ENCODE measurements at regions not wholly inside any gene's neighbourhood (a gene's known extent, or its start where the extent isn't known, plus 50 kb on each side); places are given as distances from the start of the nearest gene placed in this dataset.

- TF ChIP-seq CTCF (IDR thresholded peaks at IDR 0.05; ENCODE audit: borderline replicate concordance, insufficient read depth, low read depth, low read length), result no peak
- no peak overlapping the region for H3K4me3 ChIP-seq (ENCODE audit: low read depth, low read length)
Observed at GRCh38 chr5:157987259-157987658, 128.3 kb upstream of the CLINT1 start.

- no peak overlapping the region for H3K4me3 ChIP-seq (ENCODE audit: low read depth, low read length)
- no peak for TF ChIP-seq CTCF (IDR thresholded peaks at IDR 0.05; ENCODE audit: borderline replicate concordance, insufficient read depth, low read depth, low read length)
Observed at GRCh38 chr5:157986431-157986990, 127.6 kb upstream of the CLINT1 start.

GRCh38 chr5:157984611-157985010, 125.7 kb upstream of the CLINT1 start:
- TF ChIP-seq CTCF (IDR thresholded peaks at IDR 0.05; ENCODE audit: borderline replicate concordance, insufficient read depth, low read depth, low read length), result no peak
- no peak overlapping the region for H3K4me3 ChIP-seq (ENCODE audit: low read depth, low read length)

DNA sequence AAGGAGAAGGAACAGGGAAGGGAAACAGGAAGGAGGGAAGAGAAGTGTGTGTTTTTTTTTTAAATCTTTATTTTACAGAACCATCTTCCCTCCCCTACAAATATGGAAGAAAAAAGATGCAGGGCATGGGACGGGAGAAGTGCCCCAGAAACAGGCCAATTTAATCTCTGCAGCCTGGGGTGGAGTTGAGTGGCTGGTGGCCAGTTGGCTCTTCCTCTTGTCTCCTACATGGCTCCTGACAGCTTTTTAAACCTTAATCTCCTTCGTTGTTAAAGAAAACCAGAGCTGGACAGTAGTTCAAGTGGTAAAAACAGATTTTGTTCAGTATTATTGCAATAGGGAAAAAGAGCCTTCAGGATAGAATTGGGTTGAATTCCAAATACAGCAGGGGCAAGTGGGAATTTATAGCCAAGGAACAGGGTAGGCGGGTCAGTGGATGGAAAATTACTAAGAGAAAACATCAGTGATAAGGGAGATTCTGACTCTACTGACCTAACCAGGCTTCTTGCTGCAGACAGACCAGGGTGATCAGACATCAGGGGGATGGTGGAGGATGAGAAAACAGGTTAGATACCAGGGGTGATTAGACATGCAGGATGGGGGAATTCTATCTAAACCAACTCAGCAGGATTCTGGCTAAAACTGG, 125.1 kb upstream of the CLINT1 start:
- no peak for TF ChIP-seq CTCF (IDR thresholded peaks at IDR 0.05; ENCODE audit: borderline replicate concordance, insufficient read depth, low read depth, low read length)
- H3K4me3 ChIP-seq (ENCODE audit: low read depth, low read length), result no peak overlapping the region

DNA sequence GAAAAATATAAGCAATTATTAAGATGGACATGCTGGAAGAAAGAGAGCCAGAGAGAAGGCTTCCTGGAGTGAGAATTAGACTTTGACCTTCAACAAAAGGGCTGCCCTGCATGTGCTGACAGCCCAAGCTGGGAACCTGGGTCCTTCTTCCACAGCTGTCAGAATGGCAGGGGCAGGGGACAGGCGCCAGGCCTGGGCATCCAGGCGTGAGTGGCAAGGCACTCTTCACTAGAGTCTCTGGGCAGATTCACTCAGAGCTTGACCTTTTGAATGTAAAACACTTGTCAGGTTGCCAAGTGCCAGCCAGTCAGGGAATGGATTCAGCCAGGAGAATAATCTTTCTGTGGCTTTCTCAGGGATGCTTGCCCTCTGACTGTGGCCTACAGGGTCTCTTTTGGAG, 119.1 kb upstream of the CLINT1 start:
- no peak for TF ChIP-seq CTCF (IDR thresholded peaks at IDR 0.05; ENCODE audit: borderline replicate concordance, insufficient read depth, low read depth, low read length)
- H3K4me3 ChIP-seq (ENCODE audit: low read depth, low read length), result no peak overlapping the region

GRCh38 chr5:157976429-157976828, 117.5 kb upstream of the CLINT1 start:
- no peak overlapping the region for H3K4me3 ChIP-seq (ENCODE audit: low read depth, low read length)
- no peak for TF ChIP-seq CTCF (IDR thresholded peaks at IDR 0.05; ENCODE audit: borderline replicate concordance, insufficient read depth, low read depth, low read length)

DNA sequence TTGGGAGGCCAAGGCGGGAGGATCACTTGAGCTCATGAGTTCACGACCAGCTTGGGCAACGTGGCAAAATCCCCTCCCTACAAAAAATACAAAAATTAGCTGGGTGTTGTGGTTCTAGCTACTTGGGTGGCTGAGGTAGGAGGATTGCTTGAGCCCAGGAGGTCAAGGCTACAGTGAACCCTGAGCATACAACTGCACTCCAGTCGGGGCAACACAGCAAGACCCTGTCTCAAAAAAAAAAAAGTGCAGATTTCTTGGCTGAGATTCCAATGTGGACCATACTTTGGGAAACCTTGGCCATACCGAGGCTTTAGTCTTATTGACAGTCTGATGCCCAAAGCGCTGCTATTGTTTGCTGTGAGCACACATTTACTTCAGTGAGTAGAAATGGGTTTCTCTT, 113.6 kb upstream of the CLINT1 start:
- no peak overlapping the region for H3K4me3 ChIP-seq (ENCODE audit: low read depth, low read length)
- TF ChIP-seq CTCF (IDR thresholded peaks at IDR 0.05; ENCODE audit: borderline replicate concordance, insufficient read depth, low read depth, low read length), result no peak
